BLaER1 treated with 17β-estradiol and CSF1 and Interleukin-3, amounts not matched to agents 10 nM and 100 nM (cell line): ENCODE measurements at regions not wholly inside any gene's neighbourhood (a gene's known extent, or its start where the extent isn't known, plus 50 kb on each side); places are given as distances from the start of the nearest gene placed in this dataset.
A peak's percentile ranks its signal among the peaks of the same experiment; 100 is the strongest.
"Not testable (repeated sequence)": the region's sequence is repeated elsewhere in the genome, so short reads cannot be mapped to it uniquely, and the experiment has no call there.

Source experiments
- H3K27ac ChIP-seq, 11 experiments: shearing (Covaris generic); formaldehyde crosslinking; 2 replicates each; pipeline ENCODE4 v1.8.1; 2022
- H3K27me3 ChIP-seq, 11 experiments: shearing (Covaris generic); formaldehyde crosslinking; 2 replicates each; pipeline ENCODE4 v1.8.1; 2022
- H3K36me3 ChIP-seq, 11 experiments: shearing (Covaris generic); formaldehyde crosslinking; 2 replicates each; pipeline ENCODE4 v1.8.1; 2022
- H3K4me1 ChIP-seq, 10 experiments: shearing (Covaris generic); formaldehyde crosslinking; 2 replicates each; pipeline ENCODE4 v1.8.1; 2022
- H3K4me2 ChIP-seq, 11 experiments: shearing (Covaris generic); formaldehyde crosslinking; 2 replicates each; pipeline ENCODE4 v1.8.1; 2022
- H3K4me3 ChIP-seq, 10 experiments: shearing (Covaris generic); formaldehyde crosslinking; 2 replicates each; pipeline ENCODE4 v1.8.1; 2022
- H3K9ac ChIP-seq, 11 experiments: shearing (Covaris generic); formaldehyde crosslinking; 2 replicates each; pipeline ENCODE4 v1.8.1; 2022
- H3K9me3 ChIP-seq, 11 experiments: shearing (Covaris generic); formaldehyde crosslinking; replicated peaks in 1 of 11; 2 replicates each; pipeline ENCODE4 v1.8.1; 2022
- H4K20me1 ChIP-seq, 11 experiments: shearing (Covaris generic); formaldehyde crosslinking; 2 replicates each; pipeline ENCODE4 v1.8.1; 2022
- Cebpa-rat ChIP-seq, 11 experiments: shearing (Covaris generic); IDR thresholded peaks; 2 replicates each; pipeline ENCODE4 v1.8.1; 2022

DNA sequence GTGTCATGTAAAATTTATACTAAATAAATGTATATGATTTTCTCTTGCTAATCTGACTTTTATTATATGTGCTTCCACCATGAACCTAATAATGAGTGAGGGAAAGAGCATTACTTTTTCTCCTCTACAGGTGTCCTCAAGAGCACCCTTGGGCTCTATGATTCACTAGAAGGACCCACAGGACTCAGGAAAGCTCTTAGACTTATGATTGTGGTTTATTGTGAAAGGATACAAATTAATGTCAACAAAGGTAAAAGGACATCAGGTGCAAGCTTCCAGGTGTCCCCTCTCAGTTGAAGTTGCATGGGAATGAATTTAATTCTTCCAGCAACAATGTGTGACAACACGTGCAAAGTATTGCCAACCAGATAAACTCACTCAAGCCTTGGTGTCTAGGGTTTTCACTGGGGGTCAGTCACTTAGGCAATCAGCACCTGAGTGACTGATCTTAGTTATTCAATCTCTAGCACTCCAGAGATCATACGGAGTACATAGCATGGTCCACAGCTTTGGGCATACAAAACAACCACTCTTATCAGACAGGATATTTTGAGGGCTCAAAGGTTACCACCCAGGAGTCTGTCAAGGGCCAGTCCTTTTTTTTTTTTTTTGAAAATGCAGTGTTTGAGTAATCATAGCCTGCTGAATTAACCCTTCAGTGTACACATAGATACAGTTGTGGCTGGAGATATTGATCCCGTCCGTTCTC, 1518.1 kb downstream of the KHDRBS2 start:
- H3K27me3 ChIP-seq, H3K9me3 ChIP-seq, H4K20me1 ChIP-seq, H3K36me3 ChIP-seq, H3K4me3 ChIP-seq, H3K27ac ChIP-seq, H3K4me2 ChIP-seq, H3K9ac ChIP-seq, H3K4me1 ChIP-seq: not testable (repeated sequence)

- not testable (repeated sequence) for H3K4me2 ChIP-seq, H3K4me1 ChIP-seq, H4K20me1 ChIP-seq, H3K36me3 ChIP-seq, H3K9ac ChIP-seq, H3K4me3 ChIP-seq, H3K27me3 ChIP-seq, H3K27ac ChIP-seq
- peaks cover 0 to 14% (median 0%) of the 10 kb centered on the region in 11 experiments; a peak in 7 of 22 replicates for H3K9me3 ChIP-seq
Measured at GRCh38 chr6:60765331-60765730, 1520.7 kb downstream of the KHDRBS2 start.

DNA sequence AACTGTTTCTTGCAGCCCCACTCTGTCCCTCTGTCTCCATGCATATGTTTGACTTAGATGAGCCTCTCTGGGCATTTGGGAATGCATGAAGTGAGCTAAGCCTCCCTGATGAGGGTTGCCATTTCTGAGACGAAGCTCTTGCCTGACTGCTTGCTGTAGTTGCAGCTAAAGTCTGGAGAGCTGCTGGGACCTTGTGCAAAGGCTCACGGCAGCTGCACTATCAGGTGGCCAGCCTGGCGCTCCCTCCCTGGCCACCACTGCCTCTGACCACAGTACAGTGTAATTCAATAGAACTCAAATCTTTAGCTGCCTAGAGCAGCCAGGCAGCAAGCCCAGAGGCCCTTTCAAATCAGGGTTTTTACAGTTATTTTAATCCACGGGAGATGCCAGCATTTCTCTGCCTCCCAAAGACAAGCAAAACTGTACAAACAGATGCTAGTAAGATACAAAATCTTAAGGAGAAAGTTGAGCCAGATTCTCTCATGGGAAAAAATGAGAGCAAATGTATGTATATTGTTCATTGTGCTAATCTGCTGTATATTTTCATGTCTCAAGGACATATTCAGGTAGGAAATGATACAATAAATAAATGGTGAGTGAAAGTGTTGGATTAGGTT, 1522.5 kb downstream of the KHDRBS2 start:
- H4K20me1 ChIP-seq, H3K9ac ChIP-seq: not testable (repeated sequence)
- H3K9me3 ChIP-seq, result peaks cover 0 to 16% (median 0%) of the 10 kb centered on the region in 11 experiments; a peak in 8 of 22 replicates

DNA sequence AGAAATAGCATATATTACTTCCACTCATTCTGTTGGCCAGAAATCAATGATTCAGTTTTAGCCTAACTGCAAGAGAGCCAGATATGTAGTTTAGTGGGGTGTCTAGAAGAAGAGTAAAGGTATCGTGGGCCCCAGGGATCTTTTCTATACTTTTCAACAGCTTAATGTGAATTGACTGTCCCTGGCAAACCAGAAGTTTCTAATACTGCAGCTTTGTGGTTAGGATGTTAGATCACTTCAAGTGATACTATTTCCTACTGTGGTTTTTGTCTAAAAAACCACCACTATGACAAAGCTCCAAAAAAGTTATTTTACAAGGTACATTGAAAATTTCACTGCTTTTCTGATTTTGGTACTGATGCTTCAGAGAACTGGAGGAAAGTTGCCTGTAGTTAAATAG, 1525.1 kb downstream of the KHDRBS2 start:
- H3K9ac ChIP-seq, H3K4me3 ChIP-seq, H3K36me3 ChIP-seq: not testable (repeated sequence)

More for the DNA sequence above, 1522.5 kb downstream of the KHDRBS2 start:
- not testable (repeated sequence) for H3K27ac ChIP-seq, H3K27me3 ChIP-seq, H3K36me3 ChIP-seq, H3K4me1 ChIP-seq, H3K4me3 ChIP-seq, H3K4me2 ChIP-seq

GRCh38 chr6:60759149-60759825, 1526.7 kb downstream of the KHDRBS2 start:
- not testable (repeated sequence) for H3K27me3 ChIP-seq, H3K9ac ChIP-seq, H3K27ac ChIP-seq, H3K4me3 ChIP-seq, H3K4me2 ChIP-seq, H3K36me3 ChIP-seq, H3K4me1 ChIP-seq, H4K20me1 ChIP-seq
- peaks cover 7 to 35% (median 14%) of the 10 kb centered on the region in 11 experiments for H3K9me3 ChIP-seq

More for the DNA sequence above, 1525.1 kb downstream of the KHDRBS2 start:
- H3K4me1 ChIP-seq, H3K27me3 ChIP-seq, H4K20me1 ChIP-seq, H3K27ac ChIP-seq: not testable (repeated sequence)
- H3K9me3 ChIP-seq, result peaks cover 2 to 26% (median 5%) of the 10 kb centered on the region in 11 experiments
- H3K4me2 ChIP-seq, result peak overlapping the region in 2 of 11 experiments; percentile 7 to 37; a peak in 2 of 22 replicates

GRCh38 chr6:60758725-60759124, 1527.3 kb downstream of the KHDRBS2 start:
- not testable (repeated sequence) for H3K4me1 ChIP-seq, H3K4me3 ChIP-seq, H3K27me3 ChIP-seq, H3K27ac ChIP-seq, H4K20me1 ChIP-seq, H3K36me3 ChIP-seq, H3K9ac ChIP-seq, H3K4me2 ChIP-seq
- H3K9me3 ChIP-seq, result peaks cover 7 to 35% (median 14%) of the 10 kb centered on the region in 11 experiments

DNA sequence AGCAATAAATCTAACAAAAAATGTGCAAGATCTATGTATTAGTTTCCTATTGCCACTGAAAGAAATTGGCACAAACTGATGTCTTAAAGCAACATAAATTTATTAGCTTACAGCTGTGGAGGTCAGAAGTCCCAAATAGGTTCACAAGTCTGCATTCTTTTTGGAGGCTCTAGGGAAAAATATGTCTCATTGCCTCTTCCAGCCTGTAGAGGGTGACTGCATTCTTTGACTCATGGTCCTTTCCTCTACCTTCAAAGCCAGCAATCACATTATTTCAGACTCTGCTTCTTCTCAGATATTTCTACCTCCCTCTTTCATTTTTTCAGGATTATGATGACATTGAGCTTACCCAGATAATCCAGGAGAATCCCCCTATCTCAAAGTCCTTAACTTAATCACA, 1531.1 kb downstream of the KHDRBS2 start:
- Histone ChIP-seq H4K20me1 (no peaks in the 10 kb centered on the region), H3K27me3 (no peaks in the 10 kb centered on the region), H3K27ac (no peak overlapping the region), H3K9me3 (peaks cover 7 to 23% (median 12%) of the 10 kb centered on the region in 11 experiments), H3K36me3 (no peaks in the 10 kb centered on the region), H3K4me2 (no peak overlapping the region), H3K9ac (no peak overlapping the region), H3K4me3 (no peak overlapping the region), H3K4me1 (no peaks in the 10 kb centered on the region)
- no peak for TF ChIP-seq Cebpa-rat (IDR thresholded peaks at IDR 0.05)

DNA sequence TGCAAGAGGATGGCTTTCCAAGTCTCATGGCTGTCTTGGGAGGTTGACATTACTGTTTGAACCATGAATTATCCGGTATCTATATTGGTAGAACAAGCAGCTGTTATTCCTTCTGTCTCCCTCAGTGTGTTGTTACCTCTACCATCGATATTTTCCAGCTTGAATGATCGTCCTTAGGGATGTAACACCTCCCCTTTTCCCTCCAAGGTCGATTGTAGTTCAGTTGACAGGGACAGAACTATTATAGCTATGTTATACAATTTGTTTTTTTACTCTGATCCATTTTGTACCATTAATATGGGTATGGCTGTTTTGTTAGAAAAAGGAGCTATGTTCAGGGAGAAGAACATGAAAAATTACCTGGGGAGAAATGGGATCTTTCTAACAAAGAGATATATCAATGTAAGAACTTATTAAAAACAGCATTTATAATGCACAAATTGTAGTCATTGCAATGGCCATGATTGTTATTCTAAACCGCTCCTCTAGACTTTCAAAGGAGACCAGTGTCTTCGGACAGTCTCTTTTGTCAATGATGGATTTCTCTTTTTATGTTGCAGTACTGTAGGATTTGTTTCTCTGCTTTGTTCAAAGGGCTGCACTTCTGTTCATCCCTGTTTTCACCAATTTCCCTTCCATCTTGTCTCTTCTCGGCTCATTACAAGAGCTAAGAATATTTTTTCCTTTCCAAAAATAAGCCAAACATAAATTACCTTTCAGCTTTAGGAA, 1535.5 kb downstream of the KHDRBS2 start:
- H3K4me2 ChIP-seq, H3K9ac ChIP-seq, H3K27ac ChIP-seq, H3K36me3 ChIP-seq, H3K27me3 ChIP-seq, H3K4me3 ChIP-seq, H4K20me1 ChIP-seq, H3K4me1 ChIP-seq: not testable (repeated sequence)
- peaks cover 0 to 12% (median 5%) of the 10 kb centered on the region in 11 experiments; a peak in 7 of 22 replicates for H3K9me3 ChIP-seq

GRCh38 chr6:60747765-60748556, 1538.1 kb downstream of the KHDRBS2 start:
- H3K27me3 ChIP-seq, H4K20me1 ChIP-seq, H3K4me1 ChIP-seq, H3K9ac ChIP-seq, H3K27ac ChIP-seq, H3K36me3 ChIP-seq, H3K4me2 ChIP-seq, H3K4me3 ChIP-seq: not testable (repeated sequence)
- peaks cover 0 to 11% (median 0%) of the 10 kb centered on the region in 11 experiments; a peak in 3 of 22 replicates for H3K9me3 ChIP-seq

DNA sequence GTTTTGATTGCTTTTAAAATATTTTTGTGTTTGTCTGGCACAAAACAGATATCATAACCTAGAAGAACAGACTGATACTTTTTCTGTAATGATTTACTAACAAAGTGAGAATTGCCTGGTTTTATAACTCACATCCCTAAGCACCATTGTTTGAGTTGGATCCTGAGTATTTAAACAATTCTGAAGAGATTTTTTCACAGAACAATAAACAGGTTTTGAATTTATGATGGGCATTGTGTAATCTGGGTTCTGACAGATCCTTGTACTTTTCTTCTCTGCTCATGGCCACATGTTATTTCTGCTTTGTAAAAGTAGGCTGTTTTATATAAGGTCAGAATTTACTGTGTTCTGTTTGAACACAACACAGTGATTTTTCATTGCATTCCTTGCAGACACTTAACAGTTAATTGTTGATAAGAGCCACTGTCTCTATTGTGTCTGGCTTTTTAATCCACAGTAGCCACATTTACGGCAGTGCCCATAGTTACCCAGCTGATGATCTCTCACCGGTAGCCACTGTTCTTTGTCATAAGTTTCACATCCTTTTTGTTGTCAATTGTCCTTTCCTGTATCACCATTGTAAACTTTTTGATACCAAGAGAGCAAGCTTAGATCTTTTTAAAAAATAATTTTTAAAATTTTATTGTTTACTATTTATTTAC, 1548.1 kb downstream of the KHDRBS2 start:
- not testable (repeated sequence) for H3K9me3 ChIP-seq, H3K9ac ChIP-seq, H3K27me3 ChIP-seq, H3K4me3 ChIP-seq, H4K20me1 ChIP-seq, H3K4me1 ChIP-seq, H3K27ac ChIP-seq, H3K36me3 ChIP-seq, H3K4me2 ChIP-seq

DNA sequence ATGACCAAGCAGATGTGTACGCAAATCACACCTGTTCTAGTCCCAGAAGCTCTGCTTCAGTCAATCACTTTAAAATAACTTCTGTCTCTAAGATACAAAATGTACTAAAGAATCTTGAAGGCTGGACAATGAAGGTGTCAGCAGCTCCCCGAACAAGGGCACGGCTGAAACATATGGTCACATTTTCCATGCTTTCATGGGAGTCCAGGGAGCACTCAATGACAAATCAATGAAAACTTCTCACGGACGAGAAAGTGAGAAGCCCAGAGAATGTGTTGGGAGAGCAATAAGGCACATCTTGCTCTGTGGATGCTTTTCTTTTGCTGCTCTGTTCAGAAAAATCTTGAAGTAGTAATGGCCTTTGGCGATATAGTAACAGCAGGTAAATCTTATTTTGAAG, 1548.7 kb downstream of the KHDRBS2 start:
- not testable (repeated sequence) for H3K9me3 ChIP-seq, H4K20me1 ChIP-seq, H3K4me1 ChIP-seq, H3K4me3 ChIP-seq, H3K36me3 ChIP-seq, H3K27me3 ChIP-seq, H3K27ac ChIP-seq, H3K9ac ChIP-seq, H3K4me2 ChIP-seq

DNA sequence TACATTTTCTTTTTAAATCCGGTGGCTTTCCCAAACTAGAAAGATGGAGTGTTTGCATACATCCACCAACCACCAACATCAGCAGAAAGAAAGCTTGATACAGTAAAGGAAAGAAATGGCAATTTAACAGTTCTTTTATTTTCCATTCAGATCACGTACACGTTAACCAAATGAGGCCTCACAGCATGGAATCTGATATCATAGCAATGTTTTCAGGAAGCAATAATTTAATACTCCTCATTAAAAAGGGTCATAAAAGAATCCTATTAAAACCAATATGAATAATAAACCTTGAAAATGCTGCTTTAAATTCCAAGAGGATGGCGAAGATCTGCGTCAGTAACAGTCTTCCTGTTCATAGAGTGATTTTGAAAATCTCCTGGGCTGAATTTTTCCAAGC, 1562.1 kb downstream of the KHDRBS2 start:
- H3K27ac ChIP-seq, H3K27me3 ChIP-seq, H3K4me3 ChIP-seq, H3K36me3 ChIP-seq, H3K9ac ChIP-seq, H4K20me1 ChIP-seq, H3K4me2 ChIP-seq, H3K9me3 ChIP-seq, H3K4me1 ChIP-seq: not testable (repeated sequence)
